Neural progenitor cell (in vitro differentiated cells): ENCODE measurements at regions not wholly inside any gene's neighbourhood (a gene's known extent, or its start where the extent isn't known, plus 50 kb on each side); places are given as distances from the start of the nearest gene placed in this dataset.

Experiments
- CTCF ChIP-seq: fragments of 200-600 bp; sonication (generic); IDR thresholded peaks from 2 replicates; pipeline ENCODE4 v1.5.1; 2017; ENCODE audit warnings: antibody characterized with exemption, mild to moderate bottlenecking
- EZH2 ChIP-seq: fragments of 200-600 bp; sonication (generic); IDR thresholded peaks from 2 replicates; pipeline ENCODE4 v1.6.1; 2017; ENCODE audit warnings: antibody characterized with exemption, mild to moderate bottlenecking, moderate library complexity

- no peak for TF ChIP-seq CTCF
- no peak for TF ChIP-seq EZH2
These were observed 246.2 kb upstream of the TBL1XR1 start for GRCh38 chr3:177443469-177443868.
